GM18909 (cell line): ENCODE measurements at regions not wholly inside any gene's neighbourhood (a gene's known extent, or its start where the extent isn't known, plus 50 kb on each side); places are given as distances from the start of the nearest gene placed in this dataset.
"Not testable (repeated sequence)": the region's sequence is repeated elsewhere in the genome, so short reads cannot be mapped to it uniquely, and the experiment has no call there.

Experiments used
- ATAC-seq: cut with Tn5 transposase; IDR thresholded peaks from one replicate; pipeline ENCODE4 v1.9.1; 2021; ENCODE audit warnings: mild to moderate bottlenecking; ENCODE audit not compliant: unreplicated experiment, poor library complexity

- ATAC-seq: no peak
Observed at GRCh38 chr12:131421509-131422186, 289.2 kb upstream of the SFSWAP start.

GRCh38 chr12:131422187-131422520, 288.7 kb upstream of the SFSWAP start:
- no peak for ATAC-seq

GRCh38 chr12:131422744-131423143, 288.1 kb upstream of the SFSWAP start:
- no peak for ATAC-seq

- no peak for ATAC-seq
Observed at GRCh38 chr12:131424270-131424669, 286.6 kb upstream of the SFSWAP start.

- no peak for ATAC-seq
Observed at GRCh38 chr12:131425112-131426075, 285.5 kb upstream of the SFSWAP start.

- ATAC-seq: no peak
Observed at GRCh38 chr12:131428091-131428685, 282.7 kb upstream of the SFSWAP start.

- not testable (repeated sequence) for ATAC-seq
Observed at GRCh38 chr12:131429221-131429620, 281.7 kb upstream of the SFSWAP start.

GRCh38 chr12:131429697-131430096, 281.2 kb upstream of the SFSWAP start:
- not testable (repeated sequence) for ATAC-seq

- ATAC-seq: no peak
Observed at GRCh38 chr12:131430158-131430742, 280.6 kb upstream of the SFSWAP start.

- ATAC-seq: not testable (repeated sequence)
Observed at GRCh38 chr12:131431126-131431655, 279.7 kb upstream of the SFSWAP start.

GRCh38 chr12:131432532-131433260, 278.2 kb upstream of the SFSWAP start:
- ATAC-seq: peak; percentile 54

GRCh38 chr12:131434208-131435125, 276.4 kb upstream of the SFSWAP start:
- no peak for ATAC-seq

- no peak for ATAC-seq
Observed at GRCh38 chr12:131436922-131437705, 273.8 kb upstream of the SFSWAP start.

GRCh38 chr12:131437706-131438492, 273.0 kb upstream of the SFSWAP start:
- ATAC-seq: no peak

GRCh38 chr12:131438493-131438835, 272.4 kb upstream of the SFSWAP start:
- not testable (repeated sequence) for ATAC-seq

- no peak for ATAC-seq
Observed at GRCh38 chr12:131438881-131439280, 272.0 kb upstream of the SFSWAP start.

- ATAC-seq: not testable (repeated sequence)
Observed at GRCh38 chr12:131439752-131440151, 271.1 kb upstream of the SFSWAP start.
